A673 (cell line): ENCODE measurements at regions not wholly inside any gene's neighbourhood (a gene's known extent, or its start where the extent isn't known, plus 50 kb on each side); places are given as distances from the start of the nearest gene placed in this dataset.

Experiments used
- CTCF ChIP-seq: fragments of 300-800, 200-600 bp; sonication (generic); conservative IDR thresholded peaks from 2 replicates; pipeline ENCODE4 v1.5.1; 2017; ENCODE audit warnings: low read depth, mild to moderate bottlenecking, antibody characterized with exemption, low read length, moderate library complexity, mixed read lengths
- EZH2 ChIP-seq: fragments of 200-600 bp; sonication (generic); IDR thresholded peaks from 2 replicates; pipeline ENCODE4 v1.6.1; 2017; ENCODE audit warnings: borderline replicate concordance, low read depth, mild to moderate bottlenecking, mixed read lengths, antibody characterized with exemption, low read length; ENCODE audit not compliant: poor library complexity, severe bottlenecking

GRCh38 chr5:163718272-163718671, 212.9 kb downstream of the MAT2B start:
- TF ChIP-seq CTCF = no peak
- no peak for TF ChIP-seq EZH2
